PC-9 (cell line): ENCODE measurements at regions not wholly inside any gene's neighbourhood (a gene's known extent, or its start where the extent isn't known, plus 50 kb on each side); places are given as distances from the start of the nearest gene placed in this dataset.

ENCODE experiments used
- CTCF ChIP-seq: fragments of 200-600 bp; sonication (generic); conservative IDR thresholded peaks from 2 replicates; pipeline ENCODE4 v1.6.1; 2017; ENCODE audit warnings: mixed run types, antibody characterized with exemption, mild to moderate bottlenecking, moderate library complexity
- EZH2 ChIP-seq: fragments of 200-600 bp; sonication (generic); IDR thresholded peaks from 2 replicates; pipeline ENCODE4 v1.8.0; 2017; ENCODE audit warnings: antibody characterized with exemption, low read depth

- TF ChIP-seq CTCF (no peak), EZH2 (no peak)
These were observed 57.0 kb upstream of the C3orf80 start for GRCh38 chr3:160168246-160168645.
